Neural progenitor cell (in vitro differentiated cells): ENCODE measurements at regions not wholly inside any gene's neighbourhood (a gene's known extent, or its start where the extent isn't known, plus 50 kb on each side); places are given as distances from the start of the nearest gene placed in this dataset.

Source experiments
- CTCF ChIP-seq: fragments of 200-600 bp; sonication (generic); IDR thresholded peaks from 2 replicates; pipeline ENCODE4 v1.5.1; 2017; ENCODE audit warnings: antibody characterized with exemption, mild to moderate bottlenecking
- EZH2 ChIP-seq: fragments of 200-600 bp; sonication (generic); IDR thresholded peaks from 2 replicates; pipeline ENCODE4 v1.6.1; 2017; ENCODE audit warnings: antibody characterized with exemption, mild to moderate bottlenecking, moderate library complexity
- EZH2phosphoT487 ChIP-seq: fragments of 200-600 bp; sonication (generic); IDR thresholded peaks from 2 replicates; pipeline ENCODE4 v1.6.1; 2017; ENCODE audit warnings: antibody characterized with exemption

DNA sequence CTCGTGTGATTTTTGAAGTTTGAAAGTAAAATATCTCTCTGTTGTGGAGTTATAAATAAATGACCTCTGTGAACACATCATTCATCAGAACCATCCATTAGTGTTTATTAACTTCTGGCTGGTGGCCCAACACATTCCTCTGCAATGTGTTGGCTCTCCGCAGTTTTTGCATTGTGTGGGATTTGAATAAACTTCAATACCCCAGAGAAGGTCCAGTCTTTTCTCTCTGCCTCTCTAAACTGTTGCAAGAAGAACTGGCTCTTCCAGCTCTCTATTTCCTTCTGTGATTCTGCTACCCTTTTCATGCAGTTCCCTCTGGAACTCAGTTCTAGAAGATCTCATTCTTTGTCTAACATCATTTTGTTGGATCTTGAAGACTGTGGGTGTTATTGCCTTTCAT, 125.0 kb upstream of the ARHGAP42 start:
- TF ChIP-seq EZH2 (no peak), CTCF (no peak), EZH2phosphoT487 (no peak)
